Transverse colon (tissue), 4 donors: ENCODE measurements at regions not wholly inside any gene's neighbourhood (a gene's known extent, or its start where the extent isn't known, plus 50 kb on each side); places are given as distances from the start of the nearest gene placed in this dataset.

Experiments used
- EP300 ChIP-seq: sonication (generic); formaldehyde crosslinking; IDR thresholded peaks from one replicate; pipeline ENCODE4 v1.6.1; 2017; ENCODE audit warnings: antibody characterized with exemption, low read depth
- POLR2AphosphoS5 ChIP-seq, 3 donors: sonication (generic); formaldehyde crosslinking; IDR thresholded peaks; one replicate each; pipeline ENCODE4 v1.6.1; 2016; ENCODE audit warnings: antibody characterized with exemption in 3 of 3
- TF ChIP-seq, protein P1 (sequence below), 5 experiments: fragments of 200-600 bp in 3 of 5; fragments of 450-650 bp in 2 of 5; sonication (generic) in 3 of 5; IDR thresholded peaks; 1 replicate in 2 of 5; 2 replicates in 3 of 5; pipeline ENCODE4 v1.5.1; 2016 to 2017; ENCODE audit warnings: antibody characterized with exemption in 5 of 5, inconsistent platforms in 3 of 5, mild to moderate bottlenecking in 2 of 5, moderate library complexity in 1 of 5

DNA sequence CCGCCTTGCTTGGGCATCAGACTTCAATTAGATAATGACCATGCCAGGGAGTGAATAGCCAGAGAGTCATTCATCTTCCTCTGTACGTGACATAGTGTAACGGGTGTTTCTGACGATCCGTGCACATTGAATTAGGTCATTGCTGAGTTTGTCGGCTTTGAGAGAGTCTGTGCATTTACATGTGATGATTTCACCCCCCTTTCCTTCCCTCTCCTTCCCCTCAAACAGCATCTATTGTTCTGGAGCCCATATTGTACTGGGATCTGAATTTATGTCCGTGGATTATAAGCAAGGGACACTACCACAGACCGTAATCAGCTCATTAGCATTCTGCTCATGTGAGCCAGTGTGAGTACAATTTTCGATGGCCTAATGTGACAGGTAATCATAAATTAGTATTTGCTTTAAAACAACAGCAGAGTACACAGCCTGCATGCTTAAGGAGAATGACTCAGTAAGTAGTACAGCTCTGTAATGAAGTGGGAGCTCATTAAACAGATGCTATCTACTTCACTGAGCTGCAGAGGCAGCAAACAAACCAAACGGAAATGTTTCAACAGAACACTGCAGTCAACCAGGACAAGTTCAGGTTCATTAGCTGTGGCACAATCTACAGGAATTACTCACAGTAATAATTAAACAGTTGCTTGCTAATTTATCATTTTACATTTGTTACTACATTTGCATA is 302.1 kb downstream of the CSNK1G3 start:
- TF ChIP-seq, protein P1, sequence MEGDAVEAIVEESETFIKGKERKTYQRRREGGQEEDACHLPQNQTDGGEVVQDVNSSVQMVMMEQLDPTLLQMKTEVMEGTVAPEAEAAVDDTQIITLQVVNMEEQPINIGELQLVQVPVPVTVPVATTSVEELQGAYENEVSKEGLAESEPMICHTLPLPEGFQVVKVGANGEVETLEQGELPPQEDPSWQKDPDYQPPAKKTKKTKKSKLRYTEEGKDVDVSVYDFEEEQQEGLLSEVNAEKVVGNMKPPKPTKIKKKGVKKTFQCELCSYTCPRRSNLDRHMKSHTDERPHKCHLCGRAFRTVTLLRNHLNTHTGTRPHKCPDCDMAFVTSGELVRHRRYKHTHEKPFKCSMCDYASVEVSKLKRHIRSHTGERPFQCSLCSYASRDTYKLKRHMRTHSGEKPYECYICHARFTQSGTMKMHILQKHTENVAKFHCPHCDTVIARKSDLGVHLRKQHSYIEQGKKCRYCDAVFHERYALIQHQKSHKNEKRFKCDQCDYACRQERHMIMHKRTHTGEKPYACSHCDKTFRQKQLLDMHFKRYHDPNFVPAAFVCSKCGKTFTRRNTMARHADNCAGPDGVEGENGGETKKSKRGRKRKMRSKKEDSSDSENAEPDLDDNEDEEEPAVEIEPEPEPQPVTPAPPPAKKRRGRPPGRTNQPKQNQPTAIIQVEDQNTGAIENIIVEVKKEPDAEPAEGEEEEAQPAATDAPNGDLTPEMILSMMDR (IDR thresholded peaks at IDR 0.05): no peak
- TF ChIP-seq EP300: no peak
- no peak for TF ChIP-seq POLR2AphosphoS5 (IDR thresholded peaks at IDR 0.05)
